PC-3 (cell line): ENCODE measurements at regions not wholly inside any gene's neighbourhood (a gene's known extent, or its start where the extent isn't known, plus 50 kb on each side); places are given as distances from the start of the nearest gene placed in this dataset.

Source experiments
- ATAC-seq: fragments of 200-7000 bp; cut with Tn5 transposase; 2 replicates; pipeline ENCODE4 v1.9.1; 2020; ENCODE audit warnings: mild to moderate bottlenecking, moderate library complexity
- BruUV-seq: library from RNA; stranded (reverse); fragments of 400-500 nt; replicated peaks from 2 replicates; lab custom pipeline; 2021; lab: Mats Ljungman, UMichigan
- CTCF ChIA-PET: fragments of 300-600 bp; sonication (Branson Sonifier 250); formaldehyde crosslinking; loops from one replicate; lab custom pipeline; 2022; ENCODE audit warnings: antibody characterized with exemption; lab: Charles Lee
- POLR2A ChIA-PET: fragments of 300-600 bp; sonication (Branson Sonifier 250); formaldehyde crosslinking; loops from one replicate; lab custom pipeline; 2022; ENCODE audit warnings: antibody characterized with exemption; ENCODE audit not compliant: unreplicated experiment; lab: Charles Lee
- DNase-seq: peaks from one replicate; pipeline ENCODE4 v3.0.0-alpha.2; 2015
- H2AFZ ChIP-seq: fragments of 300-600 bp; sonication (generic); 2 replicates; pipeline ENCODE4 v1.6.0; 2016; ENCODE audit warnings: antibody characterized with exemption, low read length
- H3F3A ChIP-seq: fragments of 300-600 bp; sonication (generic); one replicate; pipeline ENCODE4 v1.6.0; 2017; ENCODE audit warnings: antibody characterized with exemption, low read length, control low read depth, mild to moderate bottlenecking; ENCODE audit not compliant: unreplicated experiment
- H3K27ac ChIP-seq: fragments of 300-600 bp; sonication (generic); 2 replicates; pipeline ENCODE4 v1.5.1; 2016; ENCODE audit warnings: mild to moderate bottlenecking, low read length
- H3K27me3 ChIP-seq: fragments of 300-600 bp; sonication (generic); 2 replicates; pipeline ENCODE4 v1.6.1; 2016; ENCODE audit warnings: low read length, mixed read lengths
- H3K36me3 ChIP-seq: fragments of 300-600 bp; sonication (generic); 2 replicates; pipeline ENCODE4 v1.6.1; 2016; ENCODE audit warnings: low read depth, mixed run types, low read length, mixed read lengths
- H3K4me1 ChIP-seq: fragments of 300-600 bp; sonication (generic); 2 replicates; pipeline ENCODE4 v1.5.1; 2016; ENCODE audit warnings: low read length; ENCODE audit not compliant: insufficient read depth
- H3K4me2 ChIP-seq: fragments of 300-600 bp; sonication (generic); 2 replicates; pipeline ENCODE4 v1.6.0; 2016; ENCODE audit warnings: low read length
- H3K4me3 ChIP-seq: fragments of 300-600 bp; sonication (generic); 2 replicates; pipeline ENCODE4 v1.5.1; 2016; ENCODE audit warnings: mild to moderate bottlenecking, low read length, mixed read lengths
- H3K79me2 ChIP-seq: fragments of 300-600 bp; sonication (generic); 2 replicates; pipeline ENCODE4 v1.6.1; 2017; ENCODE audit warnings: low read length, mixed read lengths
- H3K9ac ChIP-seq: fragments of 300-600 bp; sonication (generic); 2 replicates; pipeline ENCODE4 v1.6.0; 2016; ENCODE audit warnings: mild to moderate bottlenecking, low read length
- H3K9me2 ChIP-seq: fragments of 300-600 bp; sonication (generic); replicated peaks from 2 replicates; pipeline ENCODE4 v1.6.1; 2016; ENCODE audit warnings: mixed run types, low read length, mixed read lengths
- H3K9me3 ChIP-seq: fragments of 300-600 bp; sonication (generic); 2 replicates; pipeline ENCODE4 v1.6.1; 2016; ENCODE audit warnings: low read length, mixed read lengths
- H4K20me1 ChIP-seq: fragments of 300-600 bp; sonication (generic); 2 replicates; pipeline ENCODE4 v1.6.1; 2016; ENCODE audit warnings: low read length, mixed read lengths
- CTCF ChIP-seq: fragments of 300-600 bp; sonication (generic); conservative IDR thresholded peaks from 2 replicates; pipeline ENCODE4 v1.5.1; 2017; ENCODE audit warnings: antibody characterized with exemption, low read depth, mild to moderate bottlenecking, low read length
- EZH2 ChIP-seq: fragments of 300-600 bp; sonication (generic); IDR thresholded peaks from one replicate; pipeline ENCODE4 v1.6.1; 2017; ENCODE audit warnings: antibody characterized with exemption, mild to moderate bottlenecking, low read length; ENCODE audit not compliant: unreplicated experiment
- EZH2phosphoT487 ChIP-seq: fragments of 300-600 bp; sonication (generic); IDR thresholded peaks from 2 replicates; pipeline ENCODE4 v1.6.1; 2018; ENCODE audit warnings: mild to moderate bottlenecking, antibody characterized with exemption, low read length, borderline replicate concordance
- intact Hi-C: fragments of 100-400 bp; cut with micrococcal nuclease; formaldehyde crosslinking; loops from 2 replicates; pipeline ENCODE4 v1.9.0; 2023

GRCh38 chr6:14817074-14817473 lies 428.8 kb upstream of the JARID2 start:
- POLR2A ChIA-PET: no interaction called here
- Histone ChIP-seq H3K79me2 (no peaks in the 10 kb centered on the region), H3K9me3 (no peaks in the 10 kb centered on the region), H3K27me3 (no peaks in the 10 kb centered on the region), H2AFZ (no peak overlapping the region), H3K4me1 (no peaks in the 10 kb centered on the region), H4K20me1 (no peaks in the 10 kb centered on the region), H3F3A (no peaks in the 10 kb centered on the region), H3K27ac (no peak overlapping the region), H3K36me3 (no peaks in the 10 kb centered on the region), H3K9me2 (no peaks in the 10 kb centered on the region), H3K9ac (no peak overlapping the region), H3K4me2 (no peak overlapping the region), H3K4me3 (no peak overlapping the region)
- TF ChIP-seq EZH2phosphoT487 (no peak), EZH2 (no peak), CTCF (no peak)
- ATAC-seq (no peak), DNase-seq (no peak)
- BruUV-seq: no TSS peak
- CTCF ChIA-PET: no interaction called here
- intact Hi-C loops: no loop called here

- H3K9me3 ChIP-seq: no peaks in the 10 kb centered on the region
- no peaks in the 10 kb centered on the region for H3K27me3 ChIP-seq
- H3K4me1 ChIP-seq: no peaks in the 10 kb centered on the region
- ATAC-seq (no peak), DNase-seq (peak; percentile 26)
- H3K9me2 ChIP-seq: no peaks in the 10 kb centered on the region
- no peak overlapping the region for H3K9ac ChIP-seq
- H3F3A ChIP-seq: no peaks in the 10 kb centered on the region
- no peak overlapping the region for H3K27ac ChIP-seq
- no TSS peak for BruUV-seq
- CTCF ChIA-PET: no interaction called here
- no peaks in the 10 kb centered on the region for H4K20me1 ChIP-seq
- H3K79me2 ChIP-seq: no peaks in the 10 kb centered on the region
- intact Hi-C loops: no loop called here
- H3K4me3 ChIP-seq: no peak overlapping the region
- TF ChIP-seq EZH2 (no peak), EZH2phosphoT487 (no peak), CTCF (no peak)
- no peak overlapping the region for H2AFZ ChIP-seq
- H3K4me2 ChIP-seq: no peak overlapping the region
- no peaks in the 10 kb centered on the region for H3K36me3 ChIP-seq
- POLR2A ChIA-PET: no interaction called here
These were observed 427.4 kb upstream of the JARID2 start for GRCh38 chr6:14818422-14818884.

- Histone ChIP-seq H3K4me1 (no peaks in the 10 kb centered on the region), H4K20me1 (no peaks in the 10 kb centered on the region), H3K27ac (no peak overlapping the region), H3K79me2 (no peaks in the 10 kb centered on the region), H3F3A (no peaks in the 10 kb centered on the region), H3K9me2 (no peaks in the 10 kb centered on the region), H3K9me3 (no peaks in the 10 kb centered on the region), H3K9ac (no peak overlapping the region), H3K36me3 (no peaks in the 10 kb centered on the region), H3K4me3 (no peak overlapping the region), H2AFZ (no peak overlapping the region), H3K4me2 (no peak overlapping the region), H3K27me3 (no peaks in the 10 kb centered on the region)
- no TSS peak for BruUV-seq
- intact Hi-C loops: no loop called here
- DNase-seq (no peak), ATAC-seq (no peak)
- ChIA-PET POLR2A (no interaction called here), CTCF (no interaction called here)
- TF ChIP-seq EZH2 (no peak), EZH2phosphoT487 (no peak), CTCF (no peak)
These were observed 426.9 kb upstream of the JARID2 start for GRCh38 chr6:14819001-14819400.
